HG02610 (cell line): ENCODE measurements at regions not wholly inside any gene's neighbourhood (a gene's known extent, or its start where the extent isn't known, plus 50 kb on each side); places are given as distances from the start of the nearest gene placed in this dataset.

Source experiments
- ATAC-seq: cut with Tn5 transposase; IDR thresholded peaks from one replicate; pipeline ENCODE4 v1.9.1; 2021; ENCODE audit warnings: mild to moderate bottlenecking, moderate library complexity; ENCODE audit not compliant: unreplicated experiment

- ATAC-seq = no peak
Observed at GRCh38 chr5:5708367-5708919, 286.0 kb downstream of the ICE1 start.

GRCh38 chr5:5705010-5705409 is 282.5 kb downstream of the ICE1 start:
- ATAC-seq = no peak

- no peak for ATAC-seq
Observed at GRCh38 chr5:5704352-5704751, 281.9 kb downstream of the ICE1 start.

GRCh38 chr5:5702934-5703333 is 280.5 kb downstream of the ICE1 start:
- no peak for ATAC-seq

- ATAC-seq = no peak
Observed at GRCh38 chr5:5700549-5700948, 278.1 kb downstream of the ICE1 start.

GRCh38 chr5:5699062-5699461 is 276.6 kb downstream of the ICE1 start:
- no peak for ATAC-seq

GRCh38 chr5:5695266-5695665 is 272.8 kb downstream of the ICE1 start:
- ATAC-seq = no peak

GRCh38 chr5:5688925-5689310 is 266.4 kb downstream of the ICE1 start:
- no peak for ATAC-seq

GRCh38 chr5:5688194-5688924 is 265.9 kb downstream of the ICE1 start:
- no peak for ATAC-seq

GRCh38 chr5:5687113-5687512 is 264.6 kb downstream of the ICE1 start:
- no peak for ATAC-seq

- ATAC-seq = no peak
Observed at GRCh38 chr5:5686356-5686755, 263.9 kb downstream of the ICE1 start.

- no peak for ATAC-seq
Observed at GRCh38 chr5:5685737-5686136, 263.3 kb downstream of the ICE1 start.

- no peak for ATAC-seq
Observed at GRCh38 chr5:5683174-5683573, 260.7 kb downstream of the ICE1 start.

- ATAC-seq = no peak
Observed at GRCh38 chr5:5678909-5679308, 256.4 kb downstream of the ICE1 start.

GRCh38 chr5:5677738-5678137 is 255.3 kb downstream of the ICE1 start:
- no peak for ATAC-seq

GRCh38 chr5:5676218-5676617 is 253.7 kb downstream of the ICE1 start:
- ATAC-seq = no peak

- no peak for ATAC-seq
Observed at GRCh38 chr5:5675511-5675910, 253.0 kb downstream of the ICE1 start.

GRCh38 chr5:5671823-5672222 is 249.3 kb downstream of the ICE1 start:
- ATAC-seq = no peak

GRCh38 chr5:5667136-5667554 is 244.7 kb downstream of the ICE1 start:
- no peak for ATAC-seq

- ATAC-seq = no peak
Observed at GRCh38 chr5:5666369-5666768, 243.9 kb downstream of the ICE1 start.

- no peak for ATAC-seq
Observed at GRCh38 chr5:5666076-5666365, 243.5 kb downstream of the ICE1 start.

- no peak for ATAC-seq
Observed at GRCh38 chr5:5665225-5666075, 243.0 kb downstream of the ICE1 start.
